GM23338 (cell line): ENCODE measurements at regions not wholly inside any gene's neighbourhood (a gene's known extent, or its start where the extent isn't known, plus 50 kb on each side); places are given as distances from the start of the nearest gene placed in this dataset.

ENCODE experiments used
- CTCF ChIP-seq, 2 experiments: fragments of 200-600 bp in 1 of 2; sonication (generic) in 1 of 2; conservative IDR thresholded peaks; 2 replicates each; pipeline versions ENCODE4 v1.5.1 to v1.6.1; 2016 to 2017; ENCODE audit warnings: antibody characterized with exemption in 2 of 2, low read depth in 2 of 2, mild to moderate bottlenecking in 2 of 2, moderate library complexity in 1 of 2
- EZH2phosphoT487 ChIP-seq: fragments of 200-600 bp; sonication (generic); IDR thresholded peaks from one replicate; pipeline ENCODE4 v1.8.1; 2018; ENCODE audit warnings: antibody characterized with exemption; ENCODE audit not compliant: unreplicated experiment
- POLR2AphosphoS5 ChIP-seq: IDR thresholded peaks from 2 replicates; pipeline ENCODE4 v1.6.1; 2016; ENCODE audit warnings: antibody characterized with exemption, low read depth
- REST ChIP-seq: IDR thresholded peaks from one replicate; pipeline ENCODE4 v1.6.1; 2018; ENCODE audit warnings: antibody characterized with exemption; ENCODE audit not compliant: unreplicated experiment

DNA sequence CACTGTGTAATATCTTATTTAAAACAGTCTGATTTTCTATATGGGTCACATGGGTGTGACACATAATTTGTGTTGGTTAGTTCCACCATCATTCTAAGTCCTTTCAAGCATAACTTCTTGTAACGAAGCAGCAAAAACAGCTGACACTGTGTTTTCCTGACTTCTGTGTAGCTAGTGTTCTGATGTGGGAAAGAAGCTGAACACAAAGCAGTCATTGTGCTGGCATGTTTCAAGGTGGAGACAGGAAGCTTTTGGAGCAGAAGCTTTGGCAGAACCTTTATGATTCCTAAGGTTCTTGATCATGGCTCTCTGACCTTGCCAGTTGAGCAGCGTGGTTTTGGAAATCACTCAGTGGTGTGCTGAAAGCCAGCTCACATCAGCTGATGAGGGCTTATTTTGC lies 351.7 kb upstream of the MDGA2 start:
- TF ChIP-seq CTCF (conservative IDR thresholded peaks at IDR 0.05; ENCODE audit: low read depth in 2 of 2) (no peak), POLR2AphosphoS5 (no peak), REST (no peak), EZH2phosphoT487 (no peak)
